BJ (cell line): ENCODE measurements at regions not wholly inside any gene's neighbourhood (a gene's known extent, or its start where the extent isn't known, plus 50 kb on each side); places are given as distances from the start of the nearest gene placed in this dataset.

Source experiments
- CTCF ChIA-PET: fragments of 350-600 bp; formaldehyde crosslinking; extraction: SDS; loops from one replicate; lab custom pipeline; 2021; ENCODE audit warnings: antibody characterized with exemption, inconsistent platforms; lab: Yijun Ruan, JAX
- POLR2A ChIA-PET: fragments of 300-600 bp; sonication (Branson Sonifier 250); formaldehyde crosslinking; extraction: SDS; loops from one replicate; lab custom pipeline; 2021; ENCODE audit warnings: antibody characterized with exemption; lab: Charles Lee
- DNase-seq: peaks from one replicate; pipeline ENCODE4 v3.0.0-alpha.2; 2011; ENCODE audit warnings: low read depth
- H3K27me3 ChIP-seq: 2 replicates; pipeline ENCODE4 v1.6.0; 2011; ENCODE audit warnings: low read length; ENCODE audit not compliant: control insufficient read depth, insufficient read depth
- H3K36me3 ChIP-seq: 2 replicates; pipeline ENCODE4 v1.5.1; 2011; ENCODE audit warnings: low read length; ENCODE audit not compliant: control insufficient read depth, insufficient read depth
- H3K4me3 ChIP-seq: 2 replicates; pipeline ENCODE4 v1.5.1; 2011; ENCODE audit warnings: low read depth, mild to moderate bottlenecking, control low read depth, low read length
- TF ChIP-seq, protein P1 (sequence below): IDR thresholded peaks from 2 replicates; pipeline ENCODE4 v1.5.1; 2011; ENCODE audit warnings: low read depth, mild to moderate bottlenecking, control low read depth, inconsistent platforms, low read length, moderate library complexity; ENCODE audit not compliant: insufficient read depth

DNA sequence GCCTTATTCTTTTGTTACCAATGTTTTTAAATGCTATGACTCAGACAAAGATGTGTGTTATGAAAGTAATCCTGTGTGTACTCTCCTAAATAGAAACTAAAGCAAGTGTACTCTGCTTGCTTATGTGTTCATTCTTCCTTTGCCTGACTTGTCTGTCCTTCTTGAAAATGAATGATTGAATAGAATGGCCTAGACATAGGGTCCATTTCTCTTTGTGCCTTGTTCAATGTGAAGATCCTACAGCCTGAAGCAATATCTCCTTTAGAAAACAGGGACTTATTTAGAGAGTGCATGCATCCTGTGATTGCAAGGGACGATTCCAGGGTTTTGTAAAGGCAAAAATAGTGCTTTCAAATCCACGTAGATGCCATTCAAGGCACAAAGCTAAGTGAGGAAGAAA lies 343.6 kb upstream of the TACR3 start:
- CTCF ChIA-PET: no interaction called here
- TF ChIP-seq, protein P1, sequence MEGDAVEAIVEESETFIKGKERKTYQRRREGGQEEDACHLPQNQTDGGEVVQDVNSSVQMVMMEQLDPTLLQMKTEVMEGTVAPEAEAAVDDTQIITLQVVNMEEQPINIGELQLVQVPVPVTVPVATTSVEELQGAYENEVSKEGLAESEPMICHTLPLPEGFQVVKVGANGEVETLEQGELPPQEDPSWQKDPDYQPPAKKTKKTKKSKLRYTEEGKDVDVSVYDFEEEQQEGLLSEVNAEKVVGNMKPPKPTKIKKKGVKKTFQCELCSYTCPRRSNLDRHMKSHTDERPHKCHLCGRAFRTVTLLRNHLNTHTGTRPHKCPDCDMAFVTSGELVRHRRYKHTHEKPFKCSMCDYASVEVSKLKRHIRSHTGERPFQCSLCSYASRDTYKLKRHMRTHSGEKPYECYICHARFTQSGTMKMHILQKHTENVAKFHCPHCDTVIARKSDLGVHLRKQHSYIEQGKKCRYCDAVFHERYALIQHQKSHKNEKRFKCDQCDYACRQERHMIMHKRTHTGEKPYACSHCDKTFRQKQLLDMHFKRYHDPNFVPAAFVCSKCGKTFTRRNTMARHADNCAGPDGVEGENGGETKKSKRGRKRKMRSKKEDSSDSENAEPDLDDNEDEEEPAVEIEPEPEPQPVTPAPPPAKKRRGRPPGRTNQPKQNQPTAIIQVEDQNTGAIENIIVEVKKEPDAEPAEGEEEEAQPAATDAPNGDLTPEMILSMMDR: no peak
- H3K36me3 ChIP-seq: no peaks in the 10 kb centered on the region
- POLR2A ChIA-PET: no interaction called here
- no peaks in the 10 kb centered on the region for H3K27me3 ChIP-seq
- no peak overlapping the region for H3K4me3 ChIP-seq
- DNase-seq: no peak

DNA sequence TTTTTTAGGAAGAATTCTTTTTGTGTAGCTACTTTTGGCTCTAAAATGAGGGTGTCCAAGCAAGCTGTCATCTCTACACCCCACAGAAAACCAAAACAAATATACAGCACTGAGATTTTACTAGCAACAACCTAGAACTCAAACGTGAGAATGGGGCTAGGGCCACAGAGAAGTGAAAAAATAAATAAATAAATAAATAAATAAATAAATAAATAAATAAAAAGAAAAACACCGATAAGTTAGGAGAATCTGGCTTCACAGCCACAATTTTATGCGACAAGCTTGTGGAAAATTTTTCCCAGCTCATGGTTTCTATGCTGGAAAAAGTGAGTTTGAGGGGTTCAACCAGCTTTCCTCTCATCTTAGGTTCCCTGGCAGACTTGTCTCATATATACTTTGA lies 324.6 kb upstream of the TACR3 start:
- no peaks in the 10 kb centered on the region for H3K27me3 ChIP-seq
- H3K4me3 ChIP-seq: no peak overlapping the region
- ChIA-PET CTCF (no interaction called here), POLR2A (no interaction called here)
- TF ChIP-seq, protein P1: no peak
- DNase-seq: no peak
- H3K36me3 ChIP-seq: no peaks in the 10 kb centered on the region

- DNase-seq: no peak
- TF ChIP-seq, protein P1: no peak
- ChIA-PET POLR2A (no interaction called here), CTCF (no interaction called here)
- Histone ChIP-seq H3K36me3 (no peaks in the 10 kb centered on the region), H3K27me3 (no peaks in the 10 kb centered on the region), H3K4me3 (no peak overlapping the region)
Observed at GRCh38 chr4:104032896-104033295, 313.1 kb upstream of the TACR3 start.

GRCh38 chr4:104025251-104025650 lies 305.5 kb upstream of the TACR3 start:
- H3K27me3 ChIP-seq: no peaks in the 10 kb centered on the region
- CTCF ChIA-PET: no interaction called here
- no peak for DNase-seq
- no peaks in the 10 kb centered on the region for H3K36me3 ChIP-seq
- TF ChIP-seq, protein P1: no peak
- POLR2A ChIA-PET: no interaction called here
- H3K4me3 ChIP-seq: no peak overlapping the region

- Histone ChIP-seq H3K4me3 (no peak overlapping the region), H3K27me3 (no peaks in the 10 kb centered on the region), H3K36me3 (no peaks in the 10 kb centered on the region)
- TF ChIP-seq, protein P1: no peak
- no peak for DNase-seq
- ChIA-PET CTCF (no interaction called here), POLR2A (no interaction called here)
Observed at GRCh38 chr4:104022831-104023230, 303.0 kb upstream of the TACR3 start.
